ENCODE measurements at regions not wholly inside any gene's neighbourhood (a gene's known extent, or its start where the extent isn't known, plus 50 kb on each side); places are given as distances from the start of the nearest gene placed in this dataset.

DNA sequence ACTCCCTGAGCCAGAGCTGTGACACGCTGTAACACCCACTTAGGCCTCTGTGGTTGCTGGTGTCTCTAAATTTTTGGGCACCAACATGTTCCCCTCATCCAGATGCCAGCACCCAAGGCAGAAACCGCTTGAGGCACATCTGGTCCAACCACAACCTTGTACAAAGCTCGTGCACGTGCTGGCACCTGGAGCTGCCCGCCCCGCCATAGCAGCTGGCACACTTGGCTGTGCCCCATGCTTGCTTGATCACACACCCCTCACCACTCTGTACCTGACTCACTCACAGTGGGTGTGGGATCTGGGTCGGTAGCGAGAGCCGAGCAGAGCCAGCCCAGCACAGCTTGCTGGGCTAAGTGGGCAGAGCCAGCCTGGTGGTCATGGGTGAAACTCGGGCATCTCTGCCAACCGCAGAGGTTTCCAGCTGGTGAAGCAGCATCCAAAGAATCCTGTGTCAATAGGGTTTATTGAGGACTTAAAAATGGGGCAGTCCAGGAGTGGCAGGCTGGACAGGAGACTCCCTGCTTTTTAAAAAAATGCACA, 1210.4 kb downstream of the TYW1 start:
- TF ChIP-seq, protein P1, sequence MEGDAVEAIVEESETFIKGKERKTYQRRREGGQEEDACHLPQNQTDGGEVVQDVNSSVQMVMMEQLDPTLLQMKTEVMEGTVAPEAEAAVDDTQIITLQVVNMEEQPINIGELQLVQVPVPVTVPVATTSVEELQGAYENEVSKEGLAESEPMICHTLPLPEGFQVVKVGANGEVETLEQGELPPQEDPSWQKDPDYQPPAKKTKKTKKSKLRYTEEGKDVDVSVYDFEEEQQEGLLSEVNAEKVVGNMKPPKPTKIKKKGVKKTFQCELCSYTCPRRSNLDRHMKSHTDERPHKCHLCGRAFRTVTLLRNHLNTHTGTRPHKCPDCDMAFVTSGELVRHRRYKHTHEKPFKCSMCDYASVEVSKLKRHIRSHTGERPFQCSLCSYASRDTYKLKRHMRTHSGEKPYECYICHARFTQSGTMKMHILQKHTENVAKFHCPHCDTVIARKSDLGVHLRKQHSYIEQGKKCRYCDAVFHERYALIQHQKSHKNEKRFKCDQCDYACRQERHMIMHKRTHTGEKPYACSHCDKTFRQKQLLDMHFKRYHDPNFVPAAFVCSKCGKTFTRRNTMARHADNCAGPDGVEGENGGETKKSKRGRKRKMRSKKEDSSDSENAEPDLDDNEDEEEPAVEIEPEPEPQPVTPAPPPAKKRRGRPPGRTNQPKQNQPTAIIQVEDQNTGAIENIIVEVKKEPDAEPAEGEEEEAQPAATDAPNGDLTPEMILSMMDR (IDR thresholded peaks at IDR 0.05), result no peak
- TF ChIP-seq POLR2A (IDR thresholded peaks at IDR 0.05) (no peak), POLR2AphosphoS5 (IDR thresholded peaks at IDR 0.05) (no peak), EP300 (IDR thresholded peaks at IDR 0.05) (no peak)
